ENCODE measurements at regions not wholly inside any gene's neighbourhood (a gene's known extent, or its start where the extent isn't known, plus 50 kb on each side); places are given as distances from the start of the nearest gene placed in this dataset.

DNA sequence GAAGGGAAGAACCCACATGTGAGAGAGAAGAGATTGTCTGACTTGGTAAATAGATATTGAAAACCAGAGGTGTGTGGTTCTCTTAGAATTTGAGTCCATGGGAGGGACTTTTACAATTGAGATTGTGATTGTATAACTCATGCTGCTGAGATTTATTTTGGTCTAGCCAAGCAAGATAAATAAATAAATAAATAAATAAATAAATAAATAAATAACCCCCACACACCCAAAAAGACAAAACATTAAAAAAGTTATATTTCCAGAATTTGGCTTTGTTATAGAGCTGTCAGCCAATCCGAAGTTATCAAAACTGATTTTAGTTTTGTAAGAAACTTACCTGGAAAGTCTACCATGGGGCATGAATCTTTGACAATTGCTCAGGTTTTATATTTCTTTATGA is 416.6 kb downstream of the ZSWIM6 start:
- H3K4me3 ChIP-seq (ENCODE audit: low read depth, low read length) = no peak overlapping the region
- no peak for DNase-seq (ENCODE audit: low read depth)
- TF ChIP-seq, protein P1, sequence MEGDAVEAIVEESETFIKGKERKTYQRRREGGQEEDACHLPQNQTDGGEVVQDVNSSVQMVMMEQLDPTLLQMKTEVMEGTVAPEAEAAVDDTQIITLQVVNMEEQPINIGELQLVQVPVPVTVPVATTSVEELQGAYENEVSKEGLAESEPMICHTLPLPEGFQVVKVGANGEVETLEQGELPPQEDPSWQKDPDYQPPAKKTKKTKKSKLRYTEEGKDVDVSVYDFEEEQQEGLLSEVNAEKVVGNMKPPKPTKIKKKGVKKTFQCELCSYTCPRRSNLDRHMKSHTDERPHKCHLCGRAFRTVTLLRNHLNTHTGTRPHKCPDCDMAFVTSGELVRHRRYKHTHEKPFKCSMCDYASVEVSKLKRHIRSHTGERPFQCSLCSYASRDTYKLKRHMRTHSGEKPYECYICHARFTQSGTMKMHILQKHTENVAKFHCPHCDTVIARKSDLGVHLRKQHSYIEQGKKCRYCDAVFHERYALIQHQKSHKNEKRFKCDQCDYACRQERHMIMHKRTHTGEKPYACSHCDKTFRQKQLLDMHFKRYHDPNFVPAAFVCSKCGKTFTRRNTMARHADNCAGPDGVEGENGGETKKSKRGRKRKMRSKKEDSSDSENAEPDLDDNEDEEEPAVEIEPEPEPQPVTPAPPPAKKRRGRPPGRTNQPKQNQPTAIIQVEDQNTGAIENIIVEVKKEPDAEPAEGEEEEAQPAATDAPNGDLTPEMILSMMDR (IDR thresholded peaks at IDR 0.05; ENCODE audit: insufficient read depth, low read depth, low read length, missing control alignments) = no peak

DNA sequence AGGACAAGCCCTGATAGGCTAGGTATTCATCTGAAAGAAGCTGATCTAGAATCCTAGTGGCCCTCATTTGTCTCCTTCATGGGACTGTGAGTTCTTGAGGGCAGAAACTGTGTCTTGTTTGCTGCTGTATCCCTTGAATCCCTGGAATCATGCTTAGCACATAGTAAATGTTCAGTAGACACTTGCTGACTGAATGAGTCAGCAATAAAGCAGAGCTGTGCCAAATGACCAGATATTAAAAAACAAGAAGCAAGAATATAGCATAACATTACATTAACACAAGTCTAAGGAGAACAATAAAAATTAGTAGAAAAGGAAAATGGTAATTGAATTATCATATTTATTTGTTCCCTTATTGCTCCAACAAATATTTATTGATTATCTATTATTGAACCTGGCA is 420.5 kb downstream of the ZSWIM6 start:
- no peak overlapping the region for H3K4me3 ChIP-seq (ENCODE audit: low read depth, low read length)
- no peak for DNase-seq (ENCODE audit: low read depth)
- TF ChIP-seq, protein P1 (IDR thresholded peaks at IDR 0.05; ENCODE audit: insufficient read depth, low read depth, low read length, missing control alignments) = no peak

DNA sequence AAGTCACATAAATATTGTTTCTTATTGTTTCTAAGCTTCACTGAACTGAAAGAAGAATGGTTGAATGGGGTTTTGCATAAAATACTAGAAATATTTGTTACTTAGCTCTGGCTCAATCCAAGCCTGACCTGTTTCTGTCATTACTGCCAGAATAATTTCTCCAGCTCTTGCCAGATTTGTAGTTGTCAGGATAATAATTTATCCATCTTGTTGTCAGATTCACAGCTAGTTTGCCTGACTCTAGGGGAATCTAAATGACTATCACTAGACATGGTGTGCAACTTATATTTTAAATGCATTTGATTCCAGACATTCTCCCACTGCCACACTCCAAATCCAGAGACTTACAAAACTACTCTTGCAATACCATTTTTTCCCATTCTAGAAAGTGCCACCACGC is 422.7 kb downstream of the ZSWIM6 start:
- no peak for DNase-seq (ENCODE audit: low read depth)
- no peak overlapping the region for H3K4me3 ChIP-seq (ENCODE audit: low read depth, low read length)
- TF ChIP-seq, protein P1 (IDR thresholded peaks at IDR 0.05; ENCODE audit: insufficient read depth, low read depth, low read length, missing control alignments) = no peak

DNA sequence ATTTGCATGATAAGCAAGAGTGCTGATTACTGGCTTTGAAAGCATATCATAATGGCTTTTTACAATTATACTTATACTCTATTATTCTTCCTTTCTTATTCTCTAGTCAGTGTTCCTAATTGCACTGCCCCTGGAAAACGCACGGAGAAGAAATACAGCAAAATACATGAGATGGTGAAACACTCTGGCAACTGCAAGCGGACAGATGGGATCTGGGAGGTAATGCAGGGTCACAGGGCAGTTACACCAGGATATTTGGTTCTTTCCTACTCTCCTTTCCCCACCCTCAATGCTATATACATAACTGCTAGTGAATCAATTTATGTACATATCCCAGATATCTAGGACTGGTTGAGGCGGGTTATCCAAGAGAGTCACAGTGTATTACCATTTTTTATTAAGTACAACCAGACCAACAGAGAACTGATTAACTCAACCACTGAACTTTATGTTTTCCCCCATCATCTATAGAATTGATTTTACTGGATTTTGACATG is 423.7 kb downstream of the ZSWIM6 start:
- TF ChIP-seq, protein P1 (IDR thresholded peaks at IDR 0.05; ENCODE audit: insufficient read depth, low read depth, low read length, missing control alignments) = no peak
- H3K4me3 ChIP-seq (ENCODE audit: low read depth, low read length) = no peak overlapping the region
- DNase-seq (ENCODE audit: low read depth) = no peak

DNA sequence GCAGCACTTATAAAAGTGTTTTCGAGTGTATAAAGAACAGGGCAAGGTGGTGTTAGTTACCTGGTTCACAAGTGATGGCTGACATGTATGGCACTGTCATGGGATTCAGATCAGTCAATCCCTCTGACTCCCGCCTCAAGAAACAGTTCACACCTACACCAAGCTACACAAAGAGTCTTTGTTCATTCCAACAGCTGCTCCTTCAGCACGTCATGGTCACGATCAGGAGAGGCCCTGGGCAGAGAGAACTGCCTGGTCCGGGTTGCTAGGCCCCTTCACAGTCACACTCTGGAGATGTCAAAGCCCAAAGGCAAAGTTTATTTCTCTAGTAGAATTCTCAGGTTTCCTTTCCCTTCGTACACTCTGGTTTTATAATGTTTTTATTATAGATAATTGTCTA is 426.7 kb downstream of the ZSWIM6 start:
- no peak for DNase-seq (ENCODE audit: low read depth)
- no peak overlapping the region for H3K4me3 ChIP-seq (ENCODE audit: low read depth, low read length)
- TF ChIP-seq, protein P1 (IDR thresholded peaks at IDR 0.05; ENCODE audit: insufficient read depth, low read depth, low read length, missing control alignments) = no peak

DNA sequence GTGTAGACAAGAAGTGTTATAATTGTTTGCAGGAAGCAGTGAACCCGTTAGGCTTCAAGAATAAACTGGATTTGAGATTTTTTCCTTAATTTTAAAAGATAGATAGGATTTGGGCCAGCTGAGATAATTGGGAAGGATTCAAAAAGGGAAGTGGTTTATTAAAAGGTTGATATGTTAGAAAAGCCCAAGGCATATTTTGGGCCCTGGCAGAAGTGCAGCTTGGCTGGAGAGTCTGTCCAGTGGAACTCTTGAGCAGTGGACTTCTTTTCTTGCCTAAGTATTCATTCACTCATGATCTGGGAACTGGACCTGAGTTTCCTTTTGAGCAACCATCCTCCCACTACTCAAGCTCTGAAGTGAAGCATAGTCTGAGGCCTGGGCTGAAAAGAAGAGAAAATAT is 433.4 kb downstream of the ZSWIM6 start:
- TF ChIP-seq, protein P1 (IDR thresholded peaks at IDR 0.05; ENCODE audit: insufficient read depth, low read depth, low read length, missing control alignments) = no peak
- DNase-seq (ENCODE audit: low read depth) = no peak
- H3K4me3 ChIP-seq (ENCODE audit: low read depth, low read length) = no peak overlapping the region

DNA sequence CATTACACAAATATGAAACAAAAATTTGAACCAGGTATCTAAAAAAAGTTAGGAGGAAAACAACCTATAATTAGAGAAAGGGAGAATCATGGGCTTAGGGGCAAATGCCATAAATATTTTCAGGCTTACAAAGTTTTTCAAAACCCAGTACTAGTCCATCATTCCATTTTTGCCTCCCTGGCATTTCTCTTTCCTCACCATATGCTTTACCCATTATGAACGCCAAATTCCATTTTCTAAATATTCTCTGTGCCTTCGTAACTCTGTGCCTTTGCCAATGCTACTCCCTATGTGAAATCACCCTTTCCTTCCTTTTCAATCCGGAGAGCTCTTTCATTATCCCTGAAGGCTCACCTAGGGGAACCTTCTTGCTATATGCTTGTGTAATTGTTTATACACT is 434.1 kb downstream of the ZSWIM6 start:
- TF ChIP-seq, protein P1 (IDR thresholded peaks at IDR 0.05; ENCODE audit: insufficient read depth, low read depth, low read length, missing control alignments) = no peak
- DNase-seq (ENCODE audit: low read depth) = no peak
- H3K4me3 ChIP-seq (ENCODE audit: low read depth, low read length) = no peak overlapping the region
